ENCODE measurements at regions not wholly inside any gene's neighbourhood (a gene's known extent, or its start where the extent isn't known, plus 50 kb on each side); places are given as distances from the start of the nearest gene placed in this dataset.
"Not testable (repeated sequence)": the region's sequence is repeated elsewhere in the genome, so short reads cannot be mapped to it uniquely, and the experiment has no call there.

GRCh38 chr18:30596635-30597034 is 445.9 kb downstream of the DSC3 start:
- no peaks in the 10 kb centered on the region for H3K4me1 ChIP-seq (ENCODE audit: insufficient read depth, low read length, poor library complexity, severe bottlenecking)
- no peaks in the 10 kb centered on the region for H3K36me3 ChIP-seq (ENCODE audit: insufficient read depth, low read length)
- no peaks in the 10 kb centered on the region for H4K20me1 ChIP-seq (ENCODE audit: insufficient read depth, low read length, poor library complexity, severe bottlenecking)
- H3K9me2 ChIP-seq (replicated peaks; ENCODE audit: low read depth, low read length): no peaks in the 10 kb centered on the region
- H3K79me2 ChIP-seq (ENCODE audit: insufficient read depth, low read length): no peaks in the 10 kb centered on the region
- TF ChIP-seq CTCF (conservative IDR thresholded peaks at IDR 0.05; ENCODE audit: low read length): no peak
- no peak for TF ChIP-seq EZH2phosphoT487 (IDR thresholded peaks at IDR 0.05; ENCODE audit: borderline replicate concordance)
- no peaks in the 10 kb centered on the region for H3K9me3 ChIP-seq (ENCODE audit: insufficient read depth, low read depth, low read length)
- H3K27me3 ChIP-seq (ENCODE audit: insufficient read depth, low read length, poor library complexity, severe bottlenecking): no peaks in the 10 kb centered on the region
- no peaks in the 10 kb centered on the region for H3F3A ChIP-seq (ENCODE audit: low read depth)
- no peak overlapping the region for H3K4me2 ChIP-seq (ENCODE audit: low read depth, low read length, poor library complexity, severe bottlenecking)
- no peak overlapping the region for H3K4me3 ChIP-seq (ENCODE audit: low read length, poor library complexity, severe bottlenecking)
- no peak overlapping the region for H2AFZ ChIP-seq (ENCODE audit: low read length)
- H3K9ac ChIP-seq (ENCODE audit: low read depth, low read length, poor library complexity, severe bottlenecking): no peak overlapping the region

DNA sequence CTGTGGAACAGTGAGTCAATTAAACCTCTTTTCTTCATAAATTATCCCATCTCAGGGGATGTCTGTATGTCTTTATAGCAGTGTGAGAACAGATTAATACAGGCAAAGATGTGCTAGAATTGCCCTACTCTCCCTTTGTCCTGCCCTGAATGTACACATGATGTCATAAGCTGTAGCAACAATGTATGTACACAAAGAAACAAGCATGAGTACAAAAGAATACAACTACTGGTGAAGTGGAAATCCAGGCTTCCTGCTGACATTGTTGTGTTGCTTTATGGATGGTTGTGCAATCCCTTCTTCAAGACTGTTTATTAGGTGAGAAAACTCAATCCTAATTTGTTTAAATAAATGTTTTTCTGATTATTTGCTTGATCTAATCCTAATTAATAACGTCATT is 446.6 kb downstream of the DSC3 start:
- no peaks in the 10 kb centered on the region for H3F3A ChIP-seq (ENCODE audit: low read depth)
- no peaks in the 10 kb centered on the region for H3K36me3 ChIP-seq (ENCODE audit: insufficient read depth, low read length)
- H3K4me3 ChIP-seq (ENCODE audit: low read length, poor library complexity, severe bottlenecking): no peak overlapping the region
- H3K9ac ChIP-seq (ENCODE audit: low read depth, low read length, poor library complexity, severe bottlenecking): no peak overlapping the region
- H2AFZ ChIP-seq (ENCODE audit: low read length): no peak overlapping the region
- no peak for TF ChIP-seq EZH2phosphoT487 (IDR thresholded peaks at IDR 0.05; ENCODE audit: borderline replicate concordance)
- no peak for TF ChIP-seq CTCF (conservative IDR thresholded peaks at IDR 0.05; ENCODE audit: low read length)
- H3K4me1 ChIP-seq (ENCODE audit: insufficient read depth, low read length, poor library complexity, severe bottlenecking): no peaks in the 10 kb centered on the region
- H3K27me3 ChIP-seq (ENCODE audit: insufficient read depth, low read length, poor library complexity, severe bottlenecking): no peaks in the 10 kb centered on the region
- no peaks in the 10 kb centered on the region for H3K9me3 ChIP-seq (ENCODE audit: insufficient read depth, low read depth, low read length)
- H4K20me1 ChIP-seq (ENCODE audit: insufficient read depth, low read length, poor library complexity, severe bottlenecking): no peaks in the 10 kb centered on the region
- H3K9me2 ChIP-seq (replicated peaks; ENCODE audit: low read depth, low read length): no peaks in the 10 kb centered on the region
- no peaks in the 10 kb centered on the region for H3K79me2 ChIP-seq (ENCODE audit: insufficient read depth, low read length)
- H3K4me2 ChIP-seq (ENCODE audit: low read depth, low read length, poor library complexity, severe bottlenecking): no peak overlapping the region

DNA sequence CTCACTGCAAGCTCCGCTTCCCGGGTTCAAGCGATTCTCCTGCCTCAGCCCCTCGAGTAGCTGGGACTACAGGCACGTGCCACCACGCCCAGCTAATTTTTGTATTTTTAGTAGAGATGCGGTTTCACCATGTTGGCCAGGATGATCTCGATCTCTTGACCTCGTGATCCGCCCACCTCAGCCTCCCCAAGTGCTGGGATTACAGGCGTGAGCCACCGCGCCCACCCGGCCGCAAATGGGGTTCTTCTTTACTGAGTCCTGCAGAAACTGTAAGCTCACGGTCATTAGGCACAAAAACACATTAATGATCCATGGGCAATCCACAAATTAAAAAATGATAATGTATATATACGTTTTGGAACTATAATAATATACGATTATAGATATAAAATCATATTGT is 447.6 kb downstream of the DSC3 start:
- H4K20me1 ChIP-seq (ENCODE audit: insufficient read depth, low read length, poor library complexity, severe bottlenecking); H3K36me3 ChIP-seq (ENCODE audit: insufficient read depth, low read length); H3K4me1 ChIP-seq (ENCODE audit: insufficient read depth, low read length, poor library complexity, severe bottlenecking); H3F3A ChIP-seq (ENCODE audit: low read depth); H3K4me3 ChIP-seq (ENCODE audit: low read length, poor library complexity, severe bottlenecking); H3K79me2 ChIP-seq (ENCODE audit: insufficient read depth, low read length); H3K9me3 ChIP-seq (ENCODE audit: insufficient read depth, low read depth, low read length); H3K9ac ChIP-seq (ENCODE audit: low read depth, low read length, poor library complexity, severe bottlenecking); H3K9me2 ChIP-seq (replicated peaks; ENCODE audit: low read depth, low read length); H3K27me3 ChIP-seq (ENCODE audit: insufficient read depth, low read length, poor library complexity, severe bottlenecking); H2AFZ ChIP-seq (ENCODE audit: low read length); H3K4me2 ChIP-seq (ENCODE audit: low read depth, low read length, poor library complexity, severe bottlenecking): not testable (repeated sequence)

- no peaks in the 10 kb centered on the region for H4K20me1 ChIP-seq (ENCODE audit: insufficient read depth, low read length, poor library complexity, severe bottlenecking)
- no peak overlapping the region for H3K9ac ChIP-seq (ENCODE audit: low read depth, low read length, poor library complexity, severe bottlenecking)
- H3K9me2 ChIP-seq (replicated peaks; ENCODE audit: low read depth, low read length): no peaks in the 10 kb centered on the region
- no peaks in the 10 kb centered on the region for H3K27me3 ChIP-seq (ENCODE audit: insufficient read depth, low read length, poor library complexity, severe bottlenecking)
- no peaks in the 10 kb centered on the region for H3K36me3 ChIP-seq (ENCODE audit: insufficient read depth, low read length)
- no peaks in the 10 kb centered on the region for H3F3A ChIP-seq (ENCODE audit: low read depth)
- H2AFZ ChIP-seq (ENCODE audit: low read length): no peak overlapping the region
- H3K4me2 ChIP-seq (ENCODE audit: low read depth, low read length, poor library complexity, severe bottlenecking): no peak overlapping the region
- H3K4me3 ChIP-seq (ENCODE audit: low read length, poor library complexity, severe bottlenecking): no peak overlapping the region
- TF ChIP-seq CTCF (conservative IDR thresholded peaks at IDR 0.05; ENCODE audit: low read length) (no peak), EZH2phosphoT487 (IDR thresholded peaks at IDR 0.05; ENCODE audit: borderline replicate concordance) (no peak)
- H3K79me2 ChIP-seq (ENCODE audit: insufficient read depth, low read length): no peaks in the 10 kb centered on the region
- H3K4me1 ChIP-seq (ENCODE audit: insufficient read depth, low read length, poor library complexity, severe bottlenecking): no peaks in the 10 kb centered on the region
- H3K9me3 ChIP-seq (ENCODE audit: insufficient read depth, low read depth, low read length): no peaks in the 10 kb centered on the region; the same call in 1 of the 2 replicates
These were observed 451.1 kb downstream of the DSC3 start for GRCh38 chr18:30591462-30591861.
